Lung (tissue), 11 donors: ENCODE measurements at regions not wholly inside any gene's neighbourhood (a gene's known extent, or its start where the extent isn't known, plus 50 kb on each side); places are given as distances from the start of the nearest gene placed in this dataset.

Source experiments
- ATAC-seq: fragments of 200-7000 bp; cut with Tn5 transposase; one replicate; pipeline ENCODE4 v1.9.1; 2020; ENCODE audit warnings: moderate number of reproducible peaks; ENCODE audit not compliant: insufficient read depth, low FRiP score
- DNase-seq, 3 donors: peaks; one replicate each; pipeline ENCODE4 v3.0.0-alpha.2; 2013 to 2017
- H3K27ac ChIP-seq, 2 donors: one replicate each; pipeline ENCODE4 v1.5.1; 2013; ENCODE audit warnings: mild to moderate bottlenecking in 2 of 2, moderate library complexity in 2 of 2, control low read depth in 1 of 2, inconsistent platforms in 1 of 2, low read depth in 1 of 2, low read length in 1 of 2
- H3K27me3 ChIP-seq, 3 donors: one replicate each; pipeline ENCODE4 v1.5.1; 2013; ENCODE audit warnings: low read length in 2 of 3; ENCODE audit not compliant: control insufficient read depth in 3 of 3, insufficient read depth in 3 of 3
- H3K36me3 ChIP-seq, 4 donors: one replicate each; pipeline ENCODE4 v1.5.1; 2013; ENCODE audit warnings: low read length in 4 of 4, mild to moderate bottlenecking in 1 of 4, moderate library complexity in 1 of 4; ENCODE audit not compliant: control insufficient read depth in 4 of 4, insufficient read depth in 4 of 4
- H3K4me1 ChIP-seq, 5 donors: one replicate each; pipeline ENCODE4 v1.5.1; 2013; ENCODE audit warnings: low read length in 5 of 5, mild to moderate bottlenecking in 2 of 5, moderate library complexity in 1 of 5; ENCODE audit not compliant: control insufficient read depth in 5 of 5, insufficient read depth in 5 of 5
- H3K4me3 ChIP-seq: one replicate; pipeline ENCODE4 v1.5.1; 2013; ENCODE audit warnings: mild to moderate bottlenecking, control low read depth, moderate library complexity
- H3K9ac ChIP-seq, 2 donors: one replicate each; pipeline ENCODE4 v1.5.1; 2013; ENCODE audit warnings: low read length in 2 of 2, control low read depth in 1 of 2; ENCODE audit not compliant: insufficient read depth in 1 of 2
- H3K9me3 ChIP-seq, 4 donors: one replicate each; pipeline ENCODE4 v1.5.1; 2013; ENCODE audit warnings: low read length in 3 of 4, mild to moderate bottlenecking in 1 of 4, moderate library complexity in 1 of 4; ENCODE audit not compliant: control insufficient read depth in 4 of 4, insufficient read depth in 3 of 4
- CTCF ChIP-seq: IDR thresholded peaks from 2 replicates; pipeline ENCODE4 v1.5.1; 2012; ENCODE audit warnings: mild to moderate bottlenecking; ENCODE audit errors: control extremely low read depth, extremely low read depth
- WGBS, 2 donors: extraction: QIAGEN DNeasy Blood & Tissue Kit; methylation state at CpG; one replicate each; pipeline ENCODE4 v1.1.7; 2013; 5-methylcytosine and 5-hydroxymethylcytosine counted together
- donor health status: control.
- donor health status: control.
- donor health status: Bipolar disorder and iron deficiency.
- donor health status: healthy.
- donor health status: DM: yes; HTN: yes; CAD: no.

GRCh38 chr2:17318013-17318412 lies 200.2 kb downstream of the RAD51AP2 start:
- Histone ChIP-seq H3K9me3 (peaks cover 0 to 3% (median 0%) of the 10 kb centered on the region in 4 donors), H3K4me3 (no peak overlapping the region), H3K36me3 (no peaks in the 10 kb centered on the region), H3K4me1 (peaks cover 0 to 13% (median 0%) of the 10 kb centered on the region in 5 donors), H3K9ac (no peak overlapping the region), H3K27me3 (no peaks in the 10 kb centered on the region), H3K27ac (no peak overlapping the region)
- no peak for TF ChIP-seq CTCF
- WGBS, 2 donors: 47 to 66% methylated on average over 2 of the region's 2 CpGs
- no peak for ATAC-seq
- no peak for DNase-seq

GRCh38 chr2:17317439-17317976 lies 200.7 kb downstream of the RAD51AP2 start:
- no peak overlapping the region for H3K4me3 ChIP-seq
- ATAC-seq: no peak
- peak in 2 of 3 donors; percentile 35 to 67 for DNase-seq
- H3K27me3 ChIP-seq: no peaks in the 10 kb centered on the region
- no peak for TF ChIP-seq CTCF
- H3K9me3 ChIP-seq: peaks cover 0 to 3% (median 0%) of the 10 kb centered on the region in 4 donors
- H3K9ac ChIP-seq: no peak overlapping the region
- WGBS, 2 donors: 39% methylated on average over 5 of the region's 5 CpGs
- no peak overlapping the region for H3K27ac ChIP-seq
- H3K36me3 ChIP-seq: no peaks in the 10 kb centered on the region
- H3K4me1 ChIP-seq: peaks cover 0 to 13% (median 0%) of the 10 kb centered on the region in 5 donors

- ATAC-seq (no peak), DNase-seq (no peak)
- WGBS, 2 donors: 82 to 88% methylated on average over 4 of the region's 4 CpGs
- no peaks in the 10 kb centered on the region for H3K27me3 ChIP-seq
- no peak overlapping the region for H3K4me3 ChIP-seq
- H3K4me1 ChIP-seq: peaks cover 0 to 11% (median 0%) of the 10 kb centered on the region in 5 donors
- H3K9ac ChIP-seq: no peak overlapping the region
- no peaks in the 10 kb centered on the region for H3K36me3 ChIP-seq
- no peaks in the 10 kb centered on the region for H3K9me3 ChIP-seq
- no peak overlapping the region for H3K27ac ChIP-seq
- no peak for TF ChIP-seq CTCF
Measured at GRCh38 chr2:17313261-17313660, 205.0 kb downstream of the RAD51AP2 start.
